Heart left ventricle (tissue), 13 donors: ENCODE measurements at regions not wholly inside any gene's neighbourhood (a gene's known extent, or its start where the extent isn't known, plus 50 kb on each side); places are given as distances from the start of the nearest gene placed in this dataset.

Experiments used
- POLR2A ChIP-seq, 2 donors: fragments of 450-650 bp; IDR thresholded peaks; one replicate each; pipeline ENCODE4 v1.6.1; 2017; ENCODE audit warnings: antibody characterized with exemption in 2 of 2, mild to moderate bottlenecking in 2 of 2, moderate library complexity in 2 of 2
- TF ChIP-seq, protein P1 (sequence below), 12 donors: fragments of 200-600 bp; sonication (generic) in 4 of 12; IDR thresholded peaks; one replicate each; pipeline versions ENCODE4 v1.5.0 to v1.8.0; 2018 to 2022; ENCODE audit warnings: antibody characterized with exemption in 12 of 12, mild to moderate bottlenecking in 5 of 12
- donor health status: ischemic (EF 13 %, LVEDD 7.1; RV severe dilation, severe dysfunction).
- donor health status: DM: no; HTN: yes; CAD: no.
- donor health status: DM: no; HTN: no; CAD: no.
- donor health status: ischemic (EF 25% LVEDD 6.9; RV normal size, moderate dysfunction).
- donor health status: ischemic (EF 25% LVEDD 5.7; RV mildly dilated, moderate dysfunction).
- donor health status: ischemic (EF 35%, LVEDD 5.7; RV mildly dilated, moderate dysfunction).
- donor health status: nonischemic (EF 11% LVEDD 7.7; RV severe dilation, severe dysfunction).
- donor health status: DM: yes; HTN: yes; CAD: no.
- donor health status: PGD.
- donor health status: ischemic (EF 29% LVEDD 5.4; RV normal size, mild dysfunction).
- donor health status: nonischemic (EF 23%, LVEDD 6.1; RV moderate dilation, normal function).

- TF ChIP-seq, protein P1, sequence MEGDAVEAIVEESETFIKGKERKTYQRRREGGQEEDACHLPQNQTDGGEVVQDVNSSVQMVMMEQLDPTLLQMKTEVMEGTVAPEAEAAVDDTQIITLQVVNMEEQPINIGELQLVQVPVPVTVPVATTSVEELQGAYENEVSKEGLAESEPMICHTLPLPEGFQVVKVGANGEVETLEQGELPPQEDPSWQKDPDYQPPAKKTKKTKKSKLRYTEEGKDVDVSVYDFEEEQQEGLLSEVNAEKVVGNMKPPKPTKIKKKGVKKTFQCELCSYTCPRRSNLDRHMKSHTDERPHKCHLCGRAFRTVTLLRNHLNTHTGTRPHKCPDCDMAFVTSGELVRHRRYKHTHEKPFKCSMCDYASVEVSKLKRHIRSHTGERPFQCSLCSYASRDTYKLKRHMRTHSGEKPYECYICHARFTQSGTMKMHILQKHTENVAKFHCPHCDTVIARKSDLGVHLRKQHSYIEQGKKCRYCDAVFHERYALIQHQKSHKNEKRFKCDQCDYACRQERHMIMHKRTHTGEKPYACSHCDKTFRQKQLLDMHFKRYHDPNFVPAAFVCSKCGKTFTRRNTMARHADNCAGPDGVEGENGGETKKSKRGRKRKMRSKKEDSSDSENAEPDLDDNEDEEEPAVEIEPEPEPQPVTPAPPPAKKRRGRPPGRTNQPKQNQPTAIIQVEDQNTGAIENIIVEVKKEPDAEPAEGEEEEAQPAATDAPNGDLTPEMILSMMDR (IDR thresholded peaks at IDR 0.05) = no peak
- no peak for TF ChIP-seq POLR2A (IDR thresholded peaks at IDR 0.05)
Observed at GRCh38 chr3:21879184-21879886, 128.3 kb upstream of the ZNF385D start.
